Dedifferentiated amniotic fluid mesenchymal stem cell (primary cell): ENCODE measurements at regions not wholly inside any gene's neighbourhood (a gene's known extent, or its start where the extent isn't known, plus 50 kb on each side); places are given as distances from the start of the nearest gene placed in this dataset.
A peak's percentile ranks its signal among the peaks of the same experiment; 100 is the strongest.
"Not testable (repeated sequence)": the region's sequence is repeated elsewhere in the genome, so short reads cannot be mapped to it uniquely, and the experiment has no call there.

Experiments used
- DNase-seq: peaks from one replicate; pipeline ENCODE4 v3.0.0-alpha.2; 2016; ENCODE audit errors: extremely low spot score

- not testable (repeated sequence) for DNase-seq
These were observed 220.0 kb downstream of the SYK start for GRCh38 chr9:91021656-91022055.

GRCh38 chr9:91023741-91024140 is 222.1 kb downstream of the SYK start:
- DNase-seq, result no peak

- DNase-seq, result no peak
These were observed 223.2 kb downstream of the SYK start for GRCh38 chr9:91024841-91025240.

- DNase-seq, result no peak
These were observed 224.2 kb downstream of the SYK start for GRCh38 chr9:91025856-91026255.

GRCh38 chr9:91026266-91026665 is 224.6 kb downstream of the SYK start:
- DNase-seq, result no peak

GRCh38 chr9:91027005-91027404 is 225.4 kb downstream of the SYK start:
- DNase-seq, result no peak

- no peak for DNase-seq
These were observed 226.7 kb downstream of the SYK start for GRCh38 chr9:91028166-91028827.

- DNase-seq, result no peak
These were observed 228.2 kb downstream of the SYK start for GRCh38 chr9:91029650-91030361.

GRCh38 chr9:91032121-91032531 is 230.5 kb downstream of the SYK start:
- DNase-seq, result no peak

GRCh38 chr9:91033270-91033669 is 231.7 kb downstream of the SYK start:
- DNase-seq, result no peak

- no peak for DNase-seq
These were observed 232.2 kb downstream of the SYK start for GRCh38 chr9:91033797-91034196.

- DNase-seq, result no peak
These were observed 232.9 kb downstream of the SYK start for GRCh38 chr9:91034521-91034920.

- no peak for DNase-seq
These were observed 233.6 kb downstream of the SYK start for GRCh38 chr9:91034976-91035824.

- DNase-seq, result no peak
These were observed 234.2 kb downstream of the SYK start for GRCh38 chr9:91035825-91036208.

- DNase-seq, result no peak
These were observed 234.7 kb downstream of the SYK start for GRCh38 chr9:91036356-91036755.

GRCh38 chr9:91036826-91037510 is 235.3 kb downstream of the SYK start:
- DNase-seq, result peak; percentile 57

- peak; percentile 25 for DNase-seq
These were observed 236.2 kb downstream of the SYK start for GRCh38 chr9:91037511-91038482.

- no peak for DNase-seq
These were observed 237.0 kb downstream of the SYK start for GRCh38 chr9:91038483-91039124.

GRCh38 chr9:91039125-91039834 is 237.7 kb downstream of the SYK start:
- no peak for DNase-seq

GRCh38 chr9:91039835-91040140 is 238.2 kb downstream of the SYK start:
- DNase-seq, result no peak
